HepG2 (cell line): ENCODE measurements at regions not wholly inside any gene's neighbourhood (a gene's known extent, or its start where the extent isn't known, plus 50 kb on each side); places are given as distances from the start of the nearest gene placed in this dataset.

Source experiments
- ATAC-seq: fragments of 200-7000 bp; cut with Tn5 transposase; 3 replicates; pipeline ENCODE4 v1.9.1; 2020; ENCODE audit warnings: mild to moderate bottlenecking, moderate library complexity
- BruUV-seq: library from RNA; stranded (reverse); fragments of 400-500 nt; replicated peaks from 2 replicates; lab custom pipeline; 2021; lab: Mats Ljungman, UMichigan
- CTCF ChIA-PET: fragments of 300-600 bp; formaldehyde crosslinking; extraction: SDS; loops from one replicate; lab custom pipeline; 2021; ENCODE audit warnings: low total read pairs, inconsistent platforms, low intra/inter-chr PET ratio; lab: Yijun Ruan, JAX
- POLR2A ChIA-PET: fragments of 350-600 bp; sonication (Branson Sonifier 250); formaldehyde crosslinking; loops from one replicate; lab custom pipeline; 2020; ENCODE audit warnings: antibody characterized with exemption, inconsistent platforms; lab: Yijun Ruan, JAX
- DNase-seq: peaks from one replicate; pipeline ENCODE4 v3.0.0-alpha.2; 2015; ENCODE audit warnings: low spot score
- FAIRE-seq: peaks from 3 replicates; lab custom pipeline; 2011; peaks lifted over from hg19 to GRCh38; lab: Jason Lieb, UNC
- H2AFZ ChIP-seq: one replicate; pipeline ENCODE4 v1.6.1; 2011; ENCODE audit warnings: low read length, inconsistent platforms
- H3K27ac ChIP-seq: fragments of 300-600 bp; 3 replicates; pipeline ENCODE4 v1.8.0; 2011; ENCODE audit warnings: mixed run types, mild to moderate bottlenecking, mixed read lengths, low read length, inconsistent platforms; ENCODE audit not compliant: insufficient read depth; ENCODE audit errors: extremely low read length
- H3K27me3 ChIP-seq, 2 experiments: fragments of 200-600 bp in 1 of 2; 2 replicates in 1 of 2; 3 replicates in 1 of 2; pipeline versions ENCODE4 v1.6.0 to v1.8.0; 2011; ENCODE audit warnings: low read length in 2 of 2, mild to moderate bottlenecking in 2 of 2, moderate library complexity in 2 of 2, inconsistent platforms in 1 of 2; ENCODE audit not compliant: insufficient read depth in 2 of 2, control insufficient read depth in 1 of 2
- H3K36me3 ChIP-seq, 2 experiments: fragments of 200-600 bp in 1 of 2; replicated peaks in 1 of 2; 2 replicates in 1 of 2; 3 replicates in 1 of 2; pipeline versions ENCODE4 v1.5.1 to v1.8.0; 2011; ENCODE audit warnings: low read length in 2 of 2, inconsistent platforms in 1 of 2; ENCODE audit not compliant: insufficient read depth in 2 of 2, control insufficient read depth in 1 of 2
- H3K4me1 ChIP-seq: 2 replicates; pipeline ENCODE4 v1.5.1; 2012; ENCODE audit warnings: low read length, inconsistent platforms; ENCODE audit not compliant: insufficient read depth
- H3K4me2 ChIP-seq: 2 replicates; pipeline ENCODE4 v1.6.0; 2011; ENCODE audit warnings: low read depth, low read length, inconsistent platforms
- H3K4me3 ChIP-seq, 3 experiments: fragments of 200-600 bp in 1 of 3; sonication (generic), shearing (Covaris generic) in 1 of 3; replicated peaks in 1 of 3; 2 replicates each; pipeline ENCODE4 v1.5.1; 2011 to 2016; ENCODE audit warnings: low read length in 3 of 3, inconsistent platforms in 2 of 3, low read depth in 2 of 3, mild to moderate bottlenecking in 2 of 3, control low read depth in 1 of 3, mixed read lengths in 1 of 3; ENCODE audit not compliant: insufficient read depth in 1 of 3
- H3K79me2 ChIP-seq: one replicate; pipeline ENCODE4 v1.6.1; 2011; ENCODE audit warnings: low read length, inconsistent platforms; ENCODE audit not compliant: insufficient read depth
- H3K9ac ChIP-seq: 2 replicates; pipeline ENCODE4 v1.6.0; 2011; ENCODE audit warnings: mild to moderate bottlenecking, low read depth, low read length, inconsistent platforms; ENCODE audit not compliant: insufficient read depth
- H3K9me3 ChIP-seq: 2 replicates; pipeline ENCODE4 v1.5.1; 2012; ENCODE audit warnings: mild to moderate bottlenecking, low read length
- H4K20me1 ChIP-seq: 2 replicates; pipeline ENCODE4 v1.6.0; 2011; ENCODE audit warnings: inconsistent platforms, mild to moderate bottlenecking, low read length, moderate library complexity; ENCODE audit not compliant: insufficient read depth
- ARNT ChIP-seq: fragments of 450-650 bp; IDR thresholded peaks from 2 replicates; pipeline ENCODE4 v1.6.1; 2017
- HNRNPLL ChIP-seq: fragments of 200-400 bp; formaldehyde crosslinking; IDR thresholded peaks from 2 replicates; pipeline ENCODE4 v1.6.1; 2017; ENCODE audit warnings: mild to moderate bottlenecking, low read depth, low read length; ENCODE audit not compliant: poor library complexity, severe bottlenecking
- NBN ChIP-seq: fragments of 450-650 bp; conservative IDR thresholded peaks from 2 replicates; pipeline ENCODE4 v1.6.1; 2017
- RBFOX2 ChIP-seq: fragments of 200-400 bp; formaldehyde crosslinking; IDR thresholded peaks from 2 replicates; pipeline ENCODE4 v1.6.1; 2017; ENCODE audit warnings: low read depth, mild to moderate bottlenecking, low read length
- RFX3 ChIP-seq: IDR thresholded peaks from 2 replicates; pipeline ENCODE4 v1.6.1; 2016; ENCODE audit warnings: missing biosample characterization, missing genetic modification reagents
- SKIL ChIP-seq: sonication (generic); formaldehyde crosslinking; IDR thresholded peaks from 2 replicates; pipeline ENCODE4 v1.8.0; 2022; ENCODE audit warnings: missing genetic modification reagents, mild to moderate bottlenecking, moderate library complexity, borderline replicate concordance
- WGBS: methylation state at CpG from one replicate; pipeline ENCODE4 v1.1.6; 2017; ENCODE audit warnings: low lambda C conversion rate; 5-methylcytosine and 5-hydroxymethylcytosine counted together
- in situ Hi-C: cut with HindIII; loops from 2 replicates; pipeline ENCODE4 v1.10.0; 2017; ENCODE audit warnings: low pct_unique_long_range_greater_than_20kb; ENCODE audit not compliant: extremely low pct_ligation_motif_present
- intact Hi-C: fragments of 100-400 bp; cut with micrococcal nuclease; formaldehyde crosslinking; loops from one replicate; pipeline ENCODE4 v1.10.0; 2022; ENCODE audit not compliant: unreplicated experiment

GRCh38 chr7:130938661-130939060 lies 204.7 kb upstream of the KLF14 start:
- Histone ChIP-seq H3K79me2 (peaks cover 90% of the 10 kb centered on the region), H3K4me3 (no peak overlapping the region), H3K36me3 (peaks cover 0 to 4% of the 10 kb centered on the region in 2 experiments; a peak in 1 of 5 replicates), H3K27ac (no peak overlapping the region), H4K20me1 (no peaks in the 10 kb centered on the region; the same call in 1 of the 2 replicates)
- FAIRE-seq: no peak
- TF ChIP-seq ARNT (no peak), NBN (no peak), HNRNPLL (no peak), RFX3 (no peak), RBFOX2 (0 out of 2 replicates have a peak, but pooled peaks have one; percentile 4), SKIL (CRISPR knock-in tag) (no peak)
- TF ChIP-seq, all 625 proteins: peak for 1
- DNase-seq (no peak), ATAC-seq (no peak)
- ChIA-PET POLR2A (interaction anchor here (1.3 kb wide), 1 partner anchor 40 kb away, joined by 3 read pairs; no protein-coding TSS in a partner anchor), CTCF (no interaction called here)
- H3K27me3 ChIP-seq: no peaks in the 10 kb centered on the region
- 73% methylated on average over 4 of the region's 4 CpGs for WGBS
- intact Hi-C loops: no loop called here
- H3K4me2 ChIP-seq: peak overlapping the region; percentile 82; the same call in 1 of the 2 replicates
- in situ Hi-C loops: no loop called here
- no peaks in the 10 kb centered on the region for H3K9me3 ChIP-seq
- BruUV-seq: no TSS peak
- H3K4me1 ChIP-seq: peaks cover 64% of the 10 kb centered on the region
- H2AFZ ChIP-seq: no peak overlapping the region
- H3K9ac ChIP-seq: no peak overlapping the region
